ENCODE measurements at regions not wholly inside any gene's neighbourhood (a gene's known extent, or its start where the extent isn't known, plus 50 kb on each side); places are given as distances from the start of the nearest gene placed in this dataset.

DNA sequence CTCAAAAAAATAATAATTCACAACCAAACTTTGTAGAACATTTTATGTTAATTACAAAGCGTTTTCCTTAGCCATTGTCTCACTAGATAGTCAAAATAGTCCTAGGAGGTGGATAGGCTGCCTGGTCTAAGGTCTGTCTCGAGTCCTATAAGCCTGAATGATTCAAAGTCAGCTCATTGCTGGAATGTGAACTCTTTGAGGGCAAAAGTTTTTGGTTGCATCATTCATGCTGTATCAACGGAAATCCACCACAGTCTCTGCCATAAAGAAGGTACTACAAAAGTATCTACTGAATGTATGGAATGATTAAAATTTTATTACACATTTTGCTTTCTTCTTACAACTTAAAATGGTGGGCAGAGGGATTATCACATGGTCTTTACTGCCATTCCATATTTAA is 387.3 kb upstream of the RARB start:
- TF ChIP-seq EZH2 (IDR thresholded peaks at IDR 0.05; ENCODE audit: insufficient read depth, poor library complexity, severe bottlenecking) (no peak), EZH2phosphoT487 (IDR thresholded peaks at IDR 0.05; ENCODE audit: insufficient read depth, low read depth) (no peak)

Data from GM23248 (cell line).